GM21737 (cell line): ENCODE measurements at regions not wholly inside any gene's neighbourhood (a gene's known extent, or its start where the extent isn't known, plus 50 kb on each side); places are given as distances from the start of the nearest gene placed in this dataset.
"Not testable (repeated sequence)": the region's sequence is repeated elsewhere in the genome, so short reads cannot be mapped to it uniquely, and the experiment has no call there.

Source experiments
- ATAC-seq: cut with Tn5 transposase; IDR thresholded peaks from one replicate; pipeline ENCODE4 v1.9.1; 2021; ENCODE audit warnings: mild to moderate bottlenecking, moderate library complexity; ENCODE audit not compliant: unreplicated experiment

- no peak for ATAC-seq
Observed at GRCh38 chr4:14337892-14338584, 664.2 kb upstream of the CPEB2 start.

- no peak for ATAC-seq
Observed at GRCh38 chr4:14338585-14339265, 663.6 kb upstream of the CPEB2 start.

- no peak for ATAC-seq
Observed at GRCh38 chr4:14339715-14340114, 662.6 kb upstream of the CPEB2 start.

- no peak for ATAC-seq
Observed at GRCh38 chr4:14340321-14340720, 662.0 kb upstream of the CPEB2 start.

- ATAC-seq = no peak
Observed at GRCh38 chr4:14343961-14344360, 658.3 kb upstream of the CPEB2 start.

- no peak for ATAC-seq
Observed at GRCh38 chr4:14345356-14345775, 656.9 kb upstream of the CPEB2 start.

- no peak for ATAC-seq
Observed at GRCh38 chr4:14347526-14347925, 654.8 kb upstream of the CPEB2 start.

- no peak for ATAC-seq
Observed at GRCh38 chr4:14348506-14348905, 653.8 kb upstream of the CPEB2 start.

GRCh38 chr4:14358544-14359160, 643.6 kb upstream of the CPEB2 start:
- ATAC-seq = not testable (repeated sequence)

GRCh38 chr4:14359991-14360390, 642.3 kb upstream of the CPEB2 start:
- no peak for ATAC-seq

GRCh38 chr4:14361084-14361483, 641.2 kb upstream of the CPEB2 start:
- ATAC-seq = no peak

GRCh38 chr4:14362385-14362784, 639.9 kb upstream of the CPEB2 start:
- no peak for ATAC-seq

- no peak for ATAC-seq
Observed at GRCh38 chr4:14364953-14365536, 637.2 kb upstream of the CPEB2 start.

- ATAC-seq = no peak
Observed at GRCh38 chr4:14368391-14368790, 633.9 kb upstream of the CPEB2 start.

GRCh38 chr4:14371131-14371530, 631.1 kb upstream of the CPEB2 start:
- ATAC-seq = no peak

- ATAC-seq = no peak
Observed at GRCh38 chr4:14375816-14376215, 626.5 kb upstream of the CPEB2 start.

- ATAC-seq = no peak
Observed at GRCh38 chr4:14379183-14379582, 623.1 kb upstream of the CPEB2 start.

- ATAC-seq = no peak
Observed at GRCh38 chr4:14383652-14384051, 618.6 kb upstream of the CPEB2 start.

- no peak for ATAC-seq
Observed at GRCh38 chr4:14384824-14385223, 617.5 kb upstream of the CPEB2 start.

GRCh38 chr4:14386196-14386595, 616.1 kb upstream of the CPEB2 start:
- no peak for ATAC-seq

GRCh38 chr4:14387647-14388046, 614.6 kb upstream of the CPEB2 start:
- no peak for ATAC-seq

- no peak for ATAC-seq
Observed at GRCh38 chr4:14392378-14392777, 609.9 kb upstream of the CPEB2 start.
